ENCODE measurements at regions not wholly inside any gene's neighbourhood (a gene's known extent, or its start where the extent isn't known, plus 50 kb on each side); places are given as distances from the start of the nearest gene placed in this dataset.

- no peaks in the 10 kb centered on the region for H3K9me3 ChIP-seq
These were observed 262.8 kb upstream of the MAF start for GRCh38 chr16:79863128-79864031.

GRCh38 chr16:79862601-79863000 lies 262.1 kb upstream of the MAF start:
- Histone ChIP-seq H3K4me1 (no peaks in the 10 kb centered on the region), H3K9me3 (no peaks in the 10 kb centered on the region), H3K27me3 (ENCODE audit: insufficient read depth in 3 of 3, low read length in 2 of 3) (no peaks in the 10 kb centered on the region), H3K27ac (no peak overlapping the region), H3K4me3 (no peak overlapping the region), H3K36me3 (ENCODE audit: insufficient read depth in 1 of 2, low read depth in 1 of 2) (no peaks in the 10 kb centered on the region)
- intact Hi-C loops (cut with DNase I), result no loop called here
- no peak for ATAC-seq
- 88 to 95% (median 92%) methylated on average over 7 of the region's 7 CpGs for WGBS, 3 donors
- TF ChIP-seq CTCF (IDR thresholded peaks at IDR 0.05), result no peak
- DNase-seq, result no peak

More at GRCh38 chr16:79863128-79864031, 262.8 kb upstream of the MAF start:
- ATAC-seq, result no peak
- no peaks in the 10 kb centered on the region for H3K4me1 ChIP-seq
- H3K27me3 ChIP-seq (ENCODE audit: insufficient read depth in 3 of 3, low read length in 2 of 3), result no peaks in the 10 kb centered on the region
- no peak for DNase-seq
- H3K27ac ChIP-seq, result no peak overlapping the region
- no peak overlapping the region for H3K4me3 ChIP-seq
- intact Hi-C loops (cut with DNase I), result no loop called here
- WGBS, 3 donors, result 53 to 75% (median 59%) methylated on average over 7 of the region's 7 CpGs
- no peak for TF ChIP-seq CTCF (IDR thresholded peaks at IDR 0.05)
- H3K36me3 ChIP-seq (ENCODE audit: insufficient read depth in 1 of 2, low read depth in 1 of 2), result no peaks in the 10 kb centered on the region

GRCh38 chr16:79856581-79856980 lies 256.0 kb upstream of the MAF start:
- Histone ChIP-seq H3K27ac (no peak overlapping the region), H3K9me3 (peaks cover 19% of the 10 kb centered on the region)

GRCh38 chr16:79850348-79850747 lies 249.8 kb upstream of the MAF start:
- DNase-seq (no peak), ATAC-seq (no peak)
- WGBS, 3 donors, result 28 to 33% (median 29%) methylated on average over 3 of the region's 3 CpGs
- H3K27ac ChIP-seq, result no peak overlapping the region
- no peak overlapping the region for H3K4me3 ChIP-seq
- no peak for TF ChIP-seq CTCF (IDR thresholded peaks at IDR 0.05)
- peaks cover 0 to 2% (median 0%) of the 10 kb centered on the region in 3 donors for H3K27me3 ChIP-seq (ENCODE audit: insufficient read depth in 3 of 3, low read length in 2 of 3)
- peaks cover 12% of the 10 kb centered on the region for H3K9me3 ChIP-seq
- intact Hi-C loops (cut with DNase I), result no loop called here
- H3K36me3 ChIP-seq (ENCODE audit: insufficient read depth in 1 of 2, low read depth in 1 of 2), result no peaks in the 10 kb centered on the region
- H3K4me1 ChIP-seq, result no peaks in the 10 kb centered on the region

More at GRCh38 chr16:79856581-79856980, 256.0 kb upstream of the MAF start:
- DNase-seq, result no peak
- intact Hi-C loops (cut with DNase I), result no loop called here
- no peak for ATAC-seq
- Histone ChIP-seq H3K36me3 (ENCODE audit: insufficient read depth in 1 of 2, low read depth in 1 of 2) (no peaks in the 10 kb centered on the region), H3K4me3 (no peak overlapping the region), H3K4me1 (no peaks in the 10 kb centered on the region), H3K27me3 (ENCODE audit: insufficient read depth in 3 of 3, low read length in 2 of 3) (no peaks in the 10 kb centered on the region)
- TF ChIP-seq CTCF (IDR thresholded peaks at IDR 0.05), result no peak
- 86 to 91% (median 91%) methylated on average over 12 of the region's 12 CpGs for WGBS, 3 donors
